ENCODE measurements at regions not wholly inside any gene's neighbourhood (a gene's known extent, or its start where the extent isn't known, plus 50 kb on each side); places are given as distances from the start of the nearest gene placed in this dataset.

GRCh38 chr11:114883472-114883871, 205.1 kb downstream of the NXPE2 start:
- ChIA-PET CTCF (no interaction called here), POLR2A (no interaction called here)
- TF ChIP-seq CTCF (IDR thresholded peaks at IDR 0.05; ENCODE audit: insufficient read depth in 1 of 2, low read depth in 1 of 2, low read length in 1 of 2, severe bottlenecking in 1 of 2, unreplicated experiment in 1 of 2), result no peak
- Histone ChIP-seq H3K4me1 (no peaks in the 10 kb centered on the region), H3K36me3 (ENCODE audit: control insufficient read depth, insufficient read depth, low read length) (no peaks in the 10 kb centered on the region), H3K9me3 (no peaks in the 10 kb centered on the region), H3K27me3 (replicated peaks; ENCODE audit: control insufficient read depth, insufficient read depth, low read length) (no peaks in the 10 kb centered on the region), H3K4me3 (ENCODE audit: low read depth, low read length) (no peak overlapping the region)
- Mint-ChIP-seq H3K9me3 (ENCODE audit: unreplicated experiment) (no peaks in the 10 kb centered on the region), H3K4me3 (ENCODE audit: unreplicated experiment) (no peak overlapping the region), H3K36me3 (ENCODE audit: insufficient read depth, unreplicated experiment) (no peaks in the 10 kb centered on the region), H3K27ac (ENCODE audit: unreplicated experiment) (no peak overlapping the region), H3K27me3 (ENCODE audit: insufficient read depth, unreplicated experiment) (no peaks in the 10 kb centered on the region), H3K4me1 (ENCODE audit: low read depth, unreplicated experiment) (no peaks in the 10 kb centered on the region)
- no peak for DNase-seq
- BruUV-seq (replicated peaks), result no TSS peak
- intact Hi-C loops (cut with micrococcal nuclease; ENCODE audit: unreplicated experiment), result no loop called here

GRCh38 chr11:114886644-114887265, 208.4 kb downstream of the NXPE2 start:
- TF ChIP-seq CTCF (IDR thresholded peaks at IDR 0.05; ENCODE audit: insufficient read depth in 1 of 2, low read depth in 1 of 2, low read length in 1 of 2, severe bottlenecking in 1 of 2, unreplicated experiment in 1 of 2), result no peak
- H3K4me1 Mint-ChIP-seq (ENCODE audit: low read depth, unreplicated experiment), result no peaks in the 10 kb centered on the region
- ChIA-PET CTCF (no interaction called here), POLR2A (no interaction called here)
- H3K9me3 ChIP-seq, result no peaks in the 10 kb centered on the region
- intact Hi-C loops (cut with micrococcal nuclease; ENCODE audit: unreplicated experiment), result no loop called here
- H3K27ac Mint-ChIP-seq (ENCODE audit: unreplicated experiment), result no peak overlapping the region
- no peaks in the 10 kb centered on the region for H3K27me3 ChIP-seq (replicated peaks; ENCODE audit: control insufficient read depth, insufficient read depth, low read length)
- H3K36me3 ChIP-seq (ENCODE audit: control insufficient read depth, insufficient read depth, low read length), result no peaks in the 10 kb centered on the region
- no peak overlapping the region for H3K4me3 ChIP-seq (ENCODE audit: low read depth, low read length)
- no peaks in the 10 kb centered on the region for H3K36me3 Mint-ChIP-seq (ENCODE audit: insufficient read depth, unreplicated experiment)
- no peak for DNase-seq
- no peaks in the 10 kb centered on the region for H3K4me1 ChIP-seq
- no TSS peak for BruUV-seq (replicated peaks)
- no peak overlapping the region for H3K4me3 Mint-ChIP-seq (ENCODE audit: unreplicated experiment)
- H3K27me3 Mint-ChIP-seq (ENCODE audit: insufficient read depth, unreplicated experiment), result no peaks in the 10 kb centered on the region
- no peaks in the 10 kb centered on the region for H3K9me3 Mint-ChIP-seq (ENCODE audit: unreplicated experiment)

GRCh38 chr11:114889594-114890011, 211.3 kb downstream of the NXPE2 start:
- Histone ChIP-seq H3K36me3 (ENCODE audit: control insufficient read depth, insufficient read depth, low read length) (no peaks in the 10 kb centered on the region), H3K4me1 (no peaks in the 10 kb centered on the region), H3K27me3 (replicated peaks; ENCODE audit: control insufficient read depth, insufficient read depth, low read length) (no peaks in the 10 kb centered on the region), H3K9me3 (no peaks in the 10 kb centered on the region), H3K4me3 (ENCODE audit: low read depth, low read length) (no peak overlapping the region)
- Mint-ChIP-seq H3K27me3 (ENCODE audit: insufficient read depth, unreplicated experiment) (peaks cover 4% of the 10 kb centered on the region), H3K4me1 (ENCODE audit: low read depth, unreplicated experiment) (no peaks in the 10 kb centered on the region), H3K27ac (ENCODE audit: unreplicated experiment) (no peak overlapping the region), H3K36me3 (ENCODE audit: insufficient read depth, unreplicated experiment) (no peaks in the 10 kb centered on the region), H3K9me3 (ENCODE audit: unreplicated experiment) (no peaks in the 10 kb centered on the region), H3K4me3 (ENCODE audit: unreplicated experiment) (no peak overlapping the region)
- POLR2A ChIA-PET, result no interaction called here
- DNase-seq, result no peak
- no peak for TF ChIP-seq CTCF (IDR thresholded peaks at IDR 0.05; ENCODE audit: insufficient read depth in 1 of 2, low read depth in 1 of 2, low read length in 1 of 2, severe bottlenecking in 1 of 2, unreplicated experiment in 1 of 2)
- BruUV-seq (replicated peaks), result no TSS peak
- CTCF ChIA-PET, result no interaction called here
- intact Hi-C loops (cut with micrococcal nuclease; ENCODE audit: unreplicated experiment), result no loop called here

All from Caco-2 (cell line).